22Rv1 (cell line): ENCODE measurements at regions not wholly inside any gene's neighbourhood (a gene's known extent, or its start where the extent isn't known, plus 50 kb on each side); places are given as distances from the start of the nearest gene placed in this dataset.

Experiments used
- H3K27ac ChIP-seq: fragments of 450-650 bp; 2 replicates; pipeline ENCODE4 v1.5.1; 2017
- ZFX ChIP-seq: fragments of 450-650 bp; IDR thresholded peaks from 2 replicates; pipeline ENCODE4 v1.6.1; 2017; ENCODE audit warnings: antibody characterized with exemption, borderline replicate concordance
- TF ChIP-seq, protein P1 (sequence below): fragments of 450-650 bp; IDR thresholded peaks from 2 replicates; pipeline ENCODE4 v1.5.1; 2017; ENCODE audit warnings: mild to moderate bottlenecking

GRCh38 chr13:82827724-82828123 lies 1054.5 kb downstream of the SLITRK1 start:
- TF ChIP-seq ZFX: no peak
- TF ChIP-seq, protein P1, sequence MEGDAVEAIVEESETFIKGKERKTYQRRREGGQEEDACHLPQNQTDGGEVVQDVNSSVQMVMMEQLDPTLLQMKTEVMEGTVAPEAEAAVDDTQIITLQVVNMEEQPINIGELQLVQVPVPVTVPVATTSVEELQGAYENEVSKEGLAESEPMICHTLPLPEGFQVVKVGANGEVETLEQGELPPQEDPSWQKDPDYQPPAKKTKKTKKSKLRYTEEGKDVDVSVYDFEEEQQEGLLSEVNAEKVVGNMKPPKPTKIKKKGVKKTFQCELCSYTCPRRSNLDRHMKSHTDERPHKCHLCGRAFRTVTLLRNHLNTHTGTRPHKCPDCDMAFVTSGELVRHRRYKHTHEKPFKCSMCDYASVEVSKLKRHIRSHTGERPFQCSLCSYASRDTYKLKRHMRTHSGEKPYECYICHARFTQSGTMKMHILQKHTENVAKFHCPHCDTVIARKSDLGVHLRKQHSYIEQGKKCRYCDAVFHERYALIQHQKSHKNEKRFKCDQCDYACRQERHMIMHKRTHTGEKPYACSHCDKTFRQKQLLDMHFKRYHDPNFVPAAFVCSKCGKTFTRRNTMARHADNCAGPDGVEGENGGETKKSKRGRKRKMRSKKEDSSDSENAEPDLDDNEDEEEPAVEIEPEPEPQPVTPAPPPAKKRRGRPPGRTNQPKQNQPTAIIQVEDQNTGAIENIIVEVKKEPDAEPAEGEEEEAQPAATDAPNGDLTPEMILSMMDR: no peak
- H3K27ac ChIP-seq: no peak overlapping the region

DNA sequence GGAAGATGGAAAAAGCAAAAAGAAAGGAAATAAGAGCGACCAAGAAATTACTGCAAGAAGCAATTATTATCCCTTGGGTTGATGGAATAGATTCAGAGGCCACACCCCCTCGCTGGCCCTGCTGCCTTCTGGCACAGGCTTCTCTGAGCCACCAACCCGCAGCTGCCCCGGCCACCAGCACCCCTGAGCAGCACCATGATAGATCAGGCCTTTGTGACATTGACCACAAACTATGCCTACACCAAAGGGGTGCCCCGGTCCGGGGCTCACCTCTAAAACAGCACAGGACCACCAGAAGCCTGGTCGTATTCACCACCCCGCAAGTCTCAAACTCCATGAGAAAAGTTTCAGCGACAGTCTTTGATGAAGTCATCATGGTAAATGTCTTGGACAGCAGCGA lies 1059.3 kb downstream of the SLITRK1 start:
- no peak overlapping the region for H3K27ac ChIP-seq
- no peak for TF ChIP-seq ZFX
- TF ChIP-seq, protein P1: no peak

GRCh38 chr13:82817133-82817532 lies 1065.1 kb downstream of the SLITRK1 start:
- H3K27ac ChIP-seq: no peak overlapping the region
- no peak for TF ChIP-seq ZFX
- TF ChIP-seq, protein P1: no peak

DNA sequence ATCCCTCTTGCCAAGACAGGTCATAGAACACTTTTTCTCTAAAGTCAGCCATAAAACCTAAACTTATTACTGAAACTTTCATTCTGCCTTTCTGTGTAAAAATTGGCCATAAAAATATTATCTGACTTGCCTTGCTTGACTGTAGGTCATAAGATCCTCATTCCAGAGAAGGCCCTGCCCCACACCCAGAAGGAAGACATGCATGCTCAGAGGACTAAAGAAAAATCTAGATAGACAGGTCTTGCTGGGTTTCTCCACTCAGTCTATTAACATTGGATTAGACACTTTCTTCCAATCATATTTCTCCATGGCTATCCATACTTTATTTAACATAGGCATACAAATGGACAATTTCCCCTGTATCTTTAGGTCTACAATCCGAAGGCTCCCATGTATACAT lies 1066.5 kb downstream of the SLITRK1 start:
- TF ChIP-seq ZFX: no peak
- TF ChIP-seq, protein P1: no peak
- no peak overlapping the region for H3K27ac ChIP-seq

DNA sequence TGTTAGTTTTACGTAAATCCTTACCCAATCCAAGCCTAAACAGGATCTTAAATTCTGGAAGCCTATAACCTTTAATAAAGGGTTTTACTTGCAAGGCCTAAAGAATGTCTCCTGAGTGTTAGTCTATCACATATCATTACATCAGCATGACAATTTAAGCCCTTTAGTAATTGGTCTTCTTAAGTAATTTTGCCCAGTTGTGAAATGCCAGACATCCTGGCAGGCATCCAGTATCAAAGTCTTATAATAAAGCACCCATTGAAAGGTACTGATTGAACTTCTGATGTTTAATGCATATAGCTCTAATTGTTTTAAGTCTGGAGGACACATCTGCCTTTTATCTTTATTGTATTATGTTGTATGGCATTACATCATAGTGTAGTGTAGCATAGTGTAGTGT lies 1078.9 kb downstream of the SLITRK1 start:
- no peak overlapping the region for H3K27ac ChIP-seq
- TF ChIP-seq, protein P1: no peak
- no peak for TF ChIP-seq ZFX

DNA sequence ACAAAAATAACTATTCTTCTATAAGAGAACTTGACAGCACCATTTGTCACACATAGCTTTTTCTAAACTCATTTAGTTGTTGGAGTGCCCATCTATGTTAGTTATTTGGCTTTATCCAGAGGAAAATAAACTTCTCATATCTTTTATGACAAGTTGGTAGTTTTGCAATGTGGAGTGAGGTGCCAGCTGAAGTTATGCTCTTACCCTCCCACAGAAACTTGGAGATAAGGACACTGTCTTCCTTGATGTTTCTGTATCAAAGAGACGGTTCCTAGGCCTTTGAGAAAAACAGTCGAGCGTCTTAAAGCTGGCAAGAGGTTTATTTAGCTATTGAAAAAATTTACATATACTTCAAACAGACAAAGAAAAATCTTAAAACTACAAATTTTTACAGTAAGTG lies 1079.7 kb downstream of the SLITRK1 start:
- no peak overlapping the region for H3K27ac ChIP-seq
- TF ChIP-seq, protein P1: no peak

GRCh38 chr13:82800391-82800790 lies 1081.9 kb downstream of the SLITRK1 start:
- TF ChIP-seq ZFX: no peak
- H3K27ac ChIP-seq: no peak overlapping the region

GRCh38 chr13:82797876-82798275 lies 1084.4 kb downstream of the SLITRK1 start:
- no peak overlapping the region for H3K27ac ChIP-seq
- TF ChIP-seq, protein P1: no peak
- no peak for TF ChIP-seq ZFX
